HG03066 (cell line): ENCODE measurements at regions not wholly inside any gene's neighbourhood (a gene's known extent, or its start where the extent isn't known, plus 50 kb on each side); places are given as distances from the start of the nearest gene placed in this dataset.
"Not testable (repeated sequence)": the region's sequence is repeated elsewhere in the genome, so short reads cannot be mapped to it uniquely, and the experiment has no call there.

Source experiments
- ATAC-seq: cut with Tn5 transposase; IDR thresholded peaks from one replicate; pipeline ENCODE4 v1.9.1; 2021; ENCODE audit warnings: low read depth; ENCODE audit not compliant: unreplicated experiment

GRCh38 chr5:100249884-100250269 lies 285.3 kb upstream of the FAM174A start:
- no peak for ATAC-seq

- ATAC-seq = no peak
Observed at GRCh38 chr5:100249211-100249883, 285.8 kb upstream of the FAM174A start.

GRCh38 chr5:100232736-100233135 lies 302.4 kb upstream of the FAM174A start:
- no peak for ATAC-seq

DNA sequence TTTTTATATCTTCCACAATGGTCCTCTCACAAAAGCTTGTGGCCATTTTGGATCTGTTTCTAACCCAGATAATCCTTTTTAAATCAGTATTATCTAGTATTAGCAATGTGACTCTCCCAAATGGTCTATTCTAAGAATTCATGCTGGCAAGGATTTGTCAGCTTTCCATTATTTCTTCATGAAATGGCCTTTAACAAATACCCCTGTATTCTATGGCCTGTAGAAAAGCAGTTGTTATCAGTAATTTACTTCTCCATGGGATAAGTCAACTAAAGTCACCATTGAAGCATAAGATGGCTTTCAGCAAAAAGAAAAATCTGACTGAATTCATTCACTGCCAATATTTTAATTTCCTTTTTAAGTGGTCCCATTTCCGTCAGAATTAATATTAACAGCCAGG lies 346.4 kb upstream of the FAM174A start:
- no peak for ATAC-seq

DNA sequence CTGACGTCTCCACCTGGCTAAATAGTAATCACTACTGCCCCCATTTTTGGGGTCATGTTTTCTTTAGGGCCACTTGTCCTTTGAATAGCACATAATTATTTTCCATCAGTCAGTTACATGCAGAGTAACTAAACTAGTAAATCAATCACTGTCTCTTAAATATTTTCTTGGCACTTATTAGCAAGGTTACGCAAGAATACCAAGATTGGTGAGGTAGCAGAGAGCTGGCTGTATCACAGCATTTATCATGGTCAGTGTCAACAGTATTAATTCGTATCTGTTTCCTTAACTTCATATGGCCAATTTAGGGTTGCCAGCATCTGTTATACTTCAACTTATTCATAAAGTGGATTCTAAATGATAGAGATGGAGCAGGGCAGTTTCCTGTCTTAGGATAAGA lies 346.8 kb upstream of the FAM174A start:
- ATAC-seq = no peak

DNA sequence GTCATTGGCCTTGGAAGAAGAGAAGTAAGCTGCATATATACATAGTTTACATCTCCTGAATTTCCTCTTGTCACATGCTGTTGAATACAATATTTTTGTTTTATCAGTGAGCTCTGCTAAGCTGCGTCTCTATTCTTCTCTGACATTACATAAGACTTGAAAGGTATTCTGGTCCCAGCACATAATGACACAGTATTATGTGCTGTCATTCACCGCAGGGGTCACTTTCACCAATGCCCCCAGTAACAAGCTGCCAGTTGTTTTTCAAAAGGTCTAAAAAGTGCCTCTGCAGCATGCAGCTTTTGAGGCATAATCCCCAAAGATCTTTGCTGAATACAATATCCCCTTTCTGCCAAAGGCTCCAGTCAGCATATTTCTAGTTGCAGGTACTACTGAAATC lies 349.0 kb upstream of the FAM174A start:
- no peak for ATAC-seq

GRCh38 chr5:100182402-100182801 lies 352.8 kb upstream of the FAM174A start:
- no peak for ATAC-seq

GRCh38 chr5:100175346-100175745 lies 359.8 kb upstream of the FAM174A start:
- no peak for ATAC-seq

GRCh38 chr5:100165309-100165708 lies 369.9 kb upstream of the FAM174A start:
- ATAC-seq = peak; percentile 100

DNA sequence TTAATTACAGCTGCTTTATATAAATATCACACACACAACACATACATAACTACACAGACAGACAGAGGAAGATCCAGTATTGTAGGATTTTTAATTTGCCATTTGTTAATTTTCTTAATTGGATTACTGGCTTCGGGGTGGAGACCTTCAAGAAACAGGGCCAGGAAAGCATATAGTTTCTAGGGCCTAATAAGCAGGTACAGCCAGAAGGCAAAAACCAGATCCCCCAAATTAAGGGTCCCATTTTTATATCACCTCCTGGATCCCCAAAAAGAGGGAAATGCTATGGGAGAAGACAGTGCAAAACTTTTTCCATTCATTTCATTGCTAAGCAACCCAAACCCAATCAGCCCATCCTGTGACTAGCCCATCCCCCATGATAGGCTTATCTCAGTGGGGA lies 373.3 kb upstream of the FAM174A start:
- ATAC-seq = no peak

- no peak for ATAC-seq
Observed at GRCh38 chr5:100157066-100157465, 378.1 kb upstream of the FAM174A start.

DNA sequence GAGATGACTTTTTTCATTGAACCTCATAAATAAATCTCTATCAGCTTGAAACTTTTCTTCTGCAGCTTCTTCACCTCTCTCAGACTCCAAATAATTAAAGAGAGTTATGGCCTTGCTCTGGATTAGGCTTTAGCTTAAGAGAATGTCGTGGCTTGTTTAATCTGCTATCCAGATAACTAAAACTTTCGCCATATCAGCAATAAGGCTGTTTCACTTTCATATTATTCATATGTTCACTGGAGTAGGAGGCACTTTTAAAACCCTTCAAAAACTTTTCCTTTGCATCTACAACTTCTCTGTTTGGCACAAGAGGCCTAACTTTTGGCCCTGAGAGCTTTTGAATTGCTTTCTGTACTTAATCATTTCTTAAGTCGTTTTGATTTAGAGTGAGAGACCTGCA lies 386.9 kb upstream of the FAM174A start:
- no peak for ATAC-seq

- ATAC-seq = no peak
Observed at GRCh38 chr5:100142607-100143006, 392.6 kb upstream of the FAM174A start.

DNA sequence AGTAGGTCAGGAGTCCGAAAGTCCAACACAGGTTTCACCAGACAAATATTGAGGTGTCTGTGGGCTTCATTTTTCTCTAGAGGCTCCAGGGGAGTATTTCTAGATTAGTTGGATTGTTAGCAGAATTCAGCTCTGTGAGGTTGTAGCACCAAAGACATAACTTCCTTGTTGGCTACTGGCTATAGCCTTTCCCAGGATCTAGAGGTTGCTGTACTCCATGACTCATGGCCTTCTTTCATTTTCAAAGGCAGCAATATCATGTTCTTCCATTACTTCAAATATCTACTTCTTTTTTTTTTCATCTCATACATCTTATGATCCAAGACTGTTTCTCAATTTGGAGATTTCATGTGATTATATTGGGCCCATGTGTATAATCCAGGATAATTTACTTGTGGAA lies 404.0 kb upstream of the FAM174A start:
- no peak for ATAC-seq

DNA sequence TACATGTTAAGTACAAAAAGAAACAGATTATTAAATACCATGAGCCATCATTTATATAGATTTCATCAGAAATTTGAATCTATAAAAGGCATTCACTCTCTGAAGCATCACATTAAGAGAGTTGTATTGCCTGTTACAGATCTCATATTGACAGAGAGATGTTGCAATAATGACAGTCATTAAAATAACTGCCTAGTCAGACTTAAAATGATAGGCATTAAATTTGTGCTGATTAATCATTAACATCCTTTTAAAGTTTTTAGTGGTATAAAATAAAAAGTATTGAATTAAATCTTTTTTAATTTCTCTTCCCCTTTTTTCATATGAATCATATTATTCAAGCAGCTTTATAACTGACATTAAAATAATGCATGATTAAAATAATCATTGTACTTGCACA lies 404.9 kb upstream of the FAM174A start:
- no peak for ATAC-seq

DNA sequence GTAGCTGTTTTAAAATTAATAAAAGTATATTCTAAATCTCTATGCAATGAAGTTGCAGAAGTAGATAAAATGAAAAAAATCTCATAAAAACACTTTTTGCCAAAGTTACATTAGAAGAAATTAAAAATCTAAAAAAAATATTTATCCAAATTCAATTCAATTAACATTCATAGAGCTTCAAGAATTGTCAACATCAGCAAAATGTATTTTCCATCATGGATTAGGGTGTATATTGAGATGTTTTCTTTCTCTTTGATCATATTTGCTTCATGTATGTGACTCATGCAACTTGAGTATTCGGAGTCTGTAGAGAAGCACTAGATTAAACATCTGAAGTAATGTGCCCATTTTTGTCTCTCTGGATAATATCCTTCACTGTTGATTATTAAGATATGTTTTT lies 415.3 kb upstream of the FAM174A start:
- ATAC-seq = no peak

DNA sequence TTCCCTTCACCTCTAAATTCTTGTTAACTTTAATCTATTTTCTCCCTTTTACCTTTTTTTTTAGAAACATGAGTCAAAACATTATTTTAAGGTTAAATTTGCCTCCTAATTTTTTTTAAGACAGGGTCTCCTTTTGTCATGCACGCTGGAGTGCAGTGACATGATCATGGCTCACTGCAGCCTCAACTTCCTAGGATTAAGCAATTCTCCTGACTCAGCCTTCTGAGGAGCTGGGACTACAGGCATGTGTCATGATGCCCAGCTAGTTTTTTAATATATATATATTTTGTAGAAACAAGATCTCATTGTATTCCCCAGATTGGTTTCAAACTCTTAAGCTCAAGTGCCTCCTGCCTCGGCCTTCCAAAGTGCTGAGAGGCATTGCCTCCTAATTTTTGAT lies 424.7 kb upstream of the FAM174A start:
- ATAC-seq = no peak

DNA sequence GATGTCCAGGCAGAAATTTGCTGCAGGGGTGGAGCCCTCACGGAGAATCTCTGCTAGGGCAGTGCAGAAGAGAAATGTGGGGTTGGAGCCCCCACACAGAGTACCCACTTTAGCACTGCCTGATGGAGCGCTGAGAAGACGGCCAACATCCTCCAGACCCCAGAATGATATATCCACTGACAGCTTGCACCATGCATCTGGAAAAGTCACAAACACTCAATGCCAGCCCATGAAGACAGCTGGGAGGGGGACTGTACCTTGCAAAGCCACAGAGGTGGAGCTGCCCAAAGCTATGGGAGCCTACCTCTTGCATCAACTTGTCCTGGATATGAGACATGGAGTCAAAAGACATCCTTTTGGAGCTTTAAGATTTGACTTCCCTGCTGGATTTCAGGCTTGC lies 426.3 kb upstream of the FAM174A start:
- no peak for ATAC-seq

GRCh38 chr5:100103592-100104119 lies 431.5 kb upstream of the FAM174A start:
- not testable (repeated sequence) for ATAC-seq

DNA sequence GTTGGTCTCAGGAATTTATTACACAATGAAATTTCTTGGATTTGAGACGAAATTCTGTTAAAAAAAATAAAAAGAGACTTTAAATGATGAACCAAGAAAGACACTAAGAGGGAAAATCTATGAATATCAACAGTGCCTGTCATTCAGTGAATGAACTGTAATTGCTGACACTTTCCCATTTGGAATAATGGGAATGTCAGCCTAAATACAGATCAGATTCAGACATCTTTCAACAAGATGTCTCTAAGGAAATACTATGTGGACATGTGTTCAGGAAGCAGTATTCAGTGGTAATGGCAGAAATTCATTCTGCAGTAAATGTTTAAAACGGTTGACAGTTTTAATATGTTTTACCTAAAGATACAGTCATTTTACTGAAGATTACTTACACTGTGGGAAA lies 433.7 kb upstream of the FAM174A start:
- not testable (repeated sequence) for ATAC-seq

GRCh38 chr5:100096328-100096727 lies 438.8 kb upstream of the FAM174A start:
- not testable (repeated sequence) for ATAC-seq

- not testable (repeated sequence) for ATAC-seq
Observed at GRCh38 chr5:100080703-100081102, 454.5 kb upstream of the FAM174A start.

GRCh38 chr5:100079163-100079562 lies 456.0 kb upstream of the FAM174A start:
- ATAC-seq = not testable (repeated sequence)
